Stomach (tissue), 8 donors: ENCODE measurements at regions not wholly inside any gene's neighbourhood (a gene's known extent, or its start where the extent isn't known, plus 50 kb on each side); places are given as distances from the start of the nearest gene placed in this dataset.

Experiments used
- DNase-seq, 2 donors: peaks; one replicate each; pipeline versions ENCODE4 v3.0.0 to v3.0.0-alpha.2; 2013 to 2019
- H3K27ac ChIP-seq, 5 donors: fragments of 200-600 bp in 4 of 5; sonication (generic) in 4 of 5; one replicate each; pipeline ENCODE4 v1.5.1; 2013 to 2019; ENCODE audit warnings: mild to moderate bottlenecking in 1 of 5, moderate library complexity in 1 of 5
- H3K27me3 ChIP-seq, 3 donors: fragments of 200-600 bp; sonication (generic); one replicate each; pipeline ENCODE4 v1.5.1; 2017 to 2019; ENCODE audit warnings: mixed run types in 1 of 3
- H3K36me3 ChIP-seq, 4 donors: fragments of 200-600 bp; sonication (generic); 1 replicate in 3 of 4; 2 replicates in 1 of 4; pipeline ENCODE4 v1.5.1; 2016 to 2019
- H3K4me1 ChIP-seq, 4 donors: fragments of 200-600 bp; sonication (generic); one replicate each; pipeline ENCODE4 v1.5.1; 2016 to 2019
- H3K4me3 ChIP-seq, 4 donors: fragments of 200-600 bp; sonication (generic) in 3 of 4; one replicate each; pipeline ENCODE4 v1.5.1; 2016 to 2019; ENCODE audit warnings: mild to moderate bottlenecking in 1 of 4
- H3K9me3 ChIP-seq, 4 donors: fragments of 200-600 bp; sonication (generic); one replicate each; pipeline ENCODE4 v1.5.1; 2016 to 2019
- CTCF ChIP-seq, 7 experiments: fragments of 450-650 bp in 4 of 7; fragments of 200-600 bp in 3 of 7; sonication (generic) in 3 of 7; IDR thresholded peaks; one replicate each; pipeline ENCODE4 v1.5.1; 2016 to 2019; ENCODE audit warnings: antibody characterized with exemption in 7 of 7, control low read depth in 2 of 7, mild to moderate bottlenecking in 1 of 7
- EP300 ChIP-seq: sonication (generic); formaldehyde crosslinking; IDR thresholded peaks from one replicate; pipeline ENCODE4 v1.6.1; 2017; ENCODE audit warnings: antibody characterized with exemption
- POLR2A ChIP-seq, 4 donors: fragments of 450-650 bp; IDR thresholded peaks; one replicate each; pipeline ENCODE4 v1.6.1; 2016; ENCODE audit warnings: antibody characterized with exemption in 4 of 4, control low read depth in 2 of 4, mild to moderate bottlenecking in 1 of 4, moderate library complexity in 1 of 4
- POLR2AphosphoS5 ChIP-seq, 3 donors: sonication (generic); formaldehyde crosslinking; IDR thresholded peaks; one replicate each; pipeline ENCODE4 v1.6.1; 2016; ENCODE audit warnings: antibody characterized with exemption in 3 of 3
- WGBS, 5 donors: extraction: QIAGEN DNeasy Blood & Tissue Kit in 3 of 5; methylation state at CpG; one replicate each; pipeline versions ENCODE4 v1.1.5 to v1.1.7; 2013 to 2018; 5-methylcytosine and 5-hydroxymethylcytosine counted together
- intact Hi-C: fragments of 100-400 bp; cut with DNase I; formaldehyde crosslinking; loops from one replicate; pipeline ENCODE4 v1.15.1; 2023; ENCODE audit warnings: low total_unique reads
- donor health status: healthy with polysubstance abuse.
- donor health status: Bipolar disorder and iron deficiency.
- donor health status: healthy.

DNA sequence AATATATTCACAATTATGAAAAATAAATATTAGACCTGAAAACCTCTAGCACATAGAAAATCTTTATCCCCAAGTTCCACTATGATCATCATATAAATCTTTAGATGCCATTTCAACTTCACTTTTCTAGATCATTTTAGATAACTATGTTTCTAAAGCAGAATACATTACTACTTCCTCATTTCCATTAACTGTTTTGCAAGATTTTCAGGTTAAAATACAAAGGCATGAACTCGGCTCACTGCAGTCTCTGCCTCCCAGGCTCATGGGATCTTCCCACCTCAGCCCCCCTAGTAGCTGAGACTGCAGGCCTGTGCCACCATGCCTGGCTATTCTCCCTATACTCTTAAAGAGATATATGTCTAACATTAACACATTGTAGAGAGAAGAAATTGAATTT lies 1365.9 kb upstream of the AGA start:
- TF ChIP-seq EP300 (no peak), CTCF (IDR thresholded peaks at IDR 0.05) (no peak), POLR2AphosphoS5 (IDR thresholded peaks at IDR 0.05) (no peak), POLR2A (IDR thresholded peaks at IDR 0.05) (no peak)
- Histone ChIP-seq H3K4me3 (no peak overlapping the region), H3K36me3 (no peaks in the 10 kb centered on the region), H3K27me3 (no peaks in the 10 kb centered on the region), H3K9me3 (peaks cover 0 to 7% (median 0%) of the 10 kb centered on the region in 4 donors), H3K27ac (no peak overlapping the region), H3K4me1 (no peaks in the 10 kb centered on the region)
- intact Hi-C loops, result no loop called here
- no peak for DNase-seq
- 30 to 41% (median 33%) methylated on average over 1 of the region's 1 CpG for WGBS, 5 donors

DNA sequence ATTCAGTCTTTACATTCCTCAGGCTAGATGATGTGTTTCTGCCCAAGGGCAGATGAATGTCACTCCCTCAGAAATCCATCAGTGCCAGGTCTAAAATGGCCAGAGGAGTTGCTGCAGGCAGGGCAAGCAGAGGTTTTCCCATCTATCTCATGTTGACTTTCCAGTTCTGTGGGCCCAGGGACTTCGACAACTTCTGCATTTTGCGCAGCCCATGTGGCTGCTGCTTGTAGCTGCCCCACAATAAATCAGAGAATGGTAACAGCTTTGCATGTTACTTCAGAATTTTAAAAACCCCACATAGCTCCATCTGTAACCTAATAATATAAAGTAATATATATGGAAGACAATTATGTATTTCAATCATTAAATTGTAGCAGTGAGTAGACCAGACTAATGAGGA lies 1367.7 kb upstream of the AGA start:
- Histone ChIP-seq H3K9me3 (peaks cover 0 to 9% (median 0%) of the 10 kb centered on the region in 4 donors), H3K36me3 (no peaks in the 10 kb centered on the region), H3K4me1 (no peaks in the 10 kb centered on the region), H3K27ac (no peak overlapping the region), H3K4me3 (no peak overlapping the region), H3K27me3 (no peaks in the 10 kb centered on the region)
- no peak for DNase-seq
- TF ChIP-seq POLR2A (IDR thresholded peaks at IDR 0.05) (no peak), CTCF (IDR thresholded peaks at IDR 0.05) (no peak), EP300 (no peak), POLR2AphosphoS5 (IDR thresholded peaks at IDR 0.05) (no peak)
- WGBS, 5 donors, result 72 to 92% (median 75%) methylated on average over 2 of the region's 2 CpGs
- intact Hi-C loops, result no loop called here

GRCh38 chr4:178811356-178811755 lies 1369.1 kb upstream of the AGA start:
- H3K4me3 ChIP-seq, result no peak overlapping the region
- no peak overlapping the region for H3K27ac ChIP-seq
- no peaks in the 10 kb centered on the region for H3K27me3 ChIP-seq
- DNase-seq, result no peak
- H3K9me3 ChIP-seq, result peaks cover 0 to 13% (median 0%) of the 10 kb centered on the region in 4 donors
- intact Hi-C loops, result no loop called here
- no peak for TF ChIP-seq POLR2A (IDR thresholded peaks at IDR 0.05)
- no peak for TF ChIP-seq POLR2AphosphoS5 (IDR thresholded peaks at IDR 0.05)
- no peak for TF ChIP-seq CTCF (IDR thresholded peaks at IDR 0.05)
- TF ChIP-seq EP300, result no peak
- 48 to 56% (median 54%) methylated on average over 2 of the region's 2 CpGs for WGBS, 5 donors
- H3K36me3 ChIP-seq, result no peaks in the 10 kb centered on the region
- no peaks in the 10 kb centered on the region for H3K4me1 ChIP-seq

GRCh38 chr4:178812866-178813265 lies 1370.6 kb upstream of the AGA start:
- H3K9me3 ChIP-seq, result peaks cover 0 to 13% (median 0%) of the 10 kb centered on the region in 4 donors
- no peaks in the 10 kb centered on the region for H3K4me1 ChIP-seq
- no peak overlapping the region for H3K27ac ChIP-seq
- intact Hi-C loops, result no loop called here
- no peak for DNase-seq
- TF ChIP-seq POLR2A (IDR thresholded peaks at IDR 0.05) (no peak), CTCF (IDR thresholded peaks at IDR 0.05) (no peak), POLR2AphosphoS5 (IDR thresholded peaks at IDR 0.05) (no peak), EP300 (no peak)
- WGBS, 5 donors, result 87 to 92% (median 89%) methylated on average over 15 to 17 of the region's 17 CpGs
- H3K4me3 ChIP-seq, result no peak overlapping the region
- no peaks in the 10 kb centered on the region for H3K36me3 ChIP-seq
- no peaks in the 10 kb centered on the region for H3K27me3 ChIP-seq
